Kidney (tissue), 13 donors: ENCODE measurements at regions not wholly inside any gene's neighbourhood (a gene's known extent, or its start where the extent isn't known, plus 50 kb on each side); places are given as distances from the start of the nearest gene placed in this dataset.

ENCODE experiments used
- DNase-seq, 5 donors: peaks; one replicate each; pipeline ENCODE4 v3.0.0-alpha.2; 2013 to 2020
- FAIRE-seq: peaks from 2 replicates; lab custom pipeline; 2012; peaks lifted over from hg19 to GRCh38; lab: Jason Lieb, UNC
- H3K27ac ChIP-seq, 2 donors: one replicate each; pipeline ENCODE4 v1.7.0; 2013; ENCODE audit warnings: low read depth in 2 of 2, low read length in 2 of 2, inconsistent platforms in 1 of 2
- H3K27me3 ChIP-seq: one replicate; pipeline ENCODE4 v1.7.1; 2013; ENCODE audit warnings: low read length, inconsistent platforms; ENCODE audit not compliant: control insufficient read depth, insufficient read depth
- H3K36me3 ChIP-seq, 3 donors: one replicate each; pipeline versions ENCODE4 v1.7.0 to v1.7.1; 2013; ENCODE audit warnings: low read length in 3 of 3, control low read depth in 1 of 3, inconsistent platforms in 1 of 3; ENCODE audit not compliant: insufficient read depth in 3 of 3, control insufficient read depth in 2 of 3
- H3K4me1 ChIP-seq, 3 donors: one replicate each; pipeline versions ENCODE4 v1.7.0 to v1.7.1; 2013; ENCODE audit warnings: low read length in 3 of 3, inconsistent platforms in 1 of 3, low read depth in 1 of 3; ENCODE audit not compliant: control insufficient read depth in 2 of 3, insufficient read depth in 2 of 3
- H3K4me3 ChIP-seq, 3 donors: one replicate each; pipeline versions ENCODE4 v1.7.0 to v1.8.1; 2013; ENCODE audit warnings: low read length in 3 of 3, control low read depth in 1 of 3, inconsistent platforms in 1 of 3
- H3K9ac ChIP-seq, 3 donors: one replicate each; pipeline versions ENCODE4 v1.7.0 to v1.7.1; 2013; ENCODE audit warnings: low read length in 3 of 3, control low read depth in 1 of 3, inconsistent platforms in 1 of 3
- H3K9me3 ChIP-seq, 3 donors: one replicate each; pipeline versions ENCODE4 v1.7.0 to v1.7.1; 2013; ENCODE audit warnings: low read length in 3 of 3, control low read depth in 1 of 3, inconsistent platforms in 1 of 3; ENCODE audit not compliant: control insufficient read depth in 2 of 3, insufficient read depth in 1 of 3
- CTCF ChIP-seq: IDR thresholded peaks from 3 replicates; pipeline ENCODE4 v1.5.1; 2012; ENCODE audit warnings: mild to moderate bottlenecking, moderate library complexity, borderline replicate concordance; ENCODE audit not compliant: insufficient read depth; ENCODE audit errors: extremely low read depth
- intact Hi-C: fragments of 100-400 bp; cut with DNase I; formaldehyde crosslinking; loops from one replicate; pipeline ENCODE4 v1.11.1; 2022
- donor health status: control.
- donor health status: control.
- donor health status: control.
- donor health status: control.
- donor health status: control.
- donor health status: DM: yes; HTN: yes; CAD: no.
- donor health status: Normal renal cell carcinoma (clear cell type).

GRCh38 chr9:89670114-89670513, 65.3 kb downstream of the GADD45G start:
- peak in 1 of 5 donors; percentile 30 for DNase-seq
- H3K4me3 ChIP-seq: no peak overlapping the region
- no peaks in the 10 kb centered on the region for H3K9me3 ChIP-seq
- H3K4me1 ChIP-seq: peaks cover 0 to 16% (median 3%) of the 10 kb centered on the region in 3 donors
- no peak for TF ChIP-seq CTCF
- H3K36me3 ChIP-seq: no peaks in the 10 kb centered on the region
- intact Hi-C loops: no loop called here
- no peak overlapping the region for H3K9ac ChIP-seq
- H3K27ac ChIP-seq: no peak overlapping the region
- no peak for FAIRE-seq
- no peaks in the 10 kb centered on the region for H3K27me3 ChIP-seq

- Histone ChIP-seq H3K27ac (no peak overlapping the region), H3K27me3 (no peaks in the 10 kb centered on the region), H3K36me3 (no peaks in the 10 kb centered on the region), H3K4me1 (peaks cover 0 to 16% (median 3%) of the 10 kb centered on the region in 3 donors), H3K4me3 (peak overlapping the region in 1 of 3 donors; percentile 32), H3K9me3 (no peaks in the 10 kb centered on the region), H3K9ac (no peak overlapping the region)
- DNase-seq: no peak
- TF ChIP-seq CTCF: no peak
- intact Hi-C loops: no loop called here
- FAIRE-seq: peak; percentile 88
These were observed 66.1 kb downstream of the GADD45G start for GRCh38 chr9:89670801-89671434.

GRCh38 chr9:89674667-89675057, 69.8 kb downstream of the GADD45G start:
- FAIRE-seq: no peak
- H3K9me3 ChIP-seq: no peaks in the 10 kb centered on the region
- intact Hi-C loops: no loop called here

More at GRCh38 chr9:89674667-89675057, 69.8 kb downstream of the GADD45G start:
- no peaks in the 10 kb centered on the region for H3K36me3 ChIP-seq
- H3K4me1 ChIP-seq: peaks cover 0 to 16% (median 3%) of the 10 kb centered on the region in 3 donors
- no peak overlapping the region for H3K4me3 ChIP-seq
- no peak overlapping the region for H3K9ac ChIP-seq
- TF ChIP-seq CTCF: no peak
- no peaks in the 10 kb centered on the region for H3K27me3 ChIP-seq
- DNase-seq: no peak
- no peak overlapping the region for H3K27ac ChIP-seq
